Panc1 (cell line): ENCODE measurements at regions not wholly inside any gene's neighbourhood (a gene's known extent, or its start where the extent isn't known, plus 50 kb on each side); places are given as distances from the start of the nearest gene placed in this dataset.

Experiments
- ATAC-seq: fragments of 200-7000 bp; cut with Tn5 transposase; 2 replicates; pipeline ENCODE4 v1.9.1; 2020; ENCODE audit warnings: mild to moderate bottlenecking, moderate library complexity
- BruUV-seq: library from RNA; stranded (reverse); fragments of 400-500 nt; replicated peaks from 2 replicates; lab custom pipeline; 2021; lab: Mats Ljungman, UMichigan
- CTCF ChIA-PET: fragments of 300-600 bp; sonication (Branson Sonifier 250); formaldehyde crosslinking; loops from one replicate; lab custom pipeline; 2022; ENCODE audit warnings: antibody characterized with exemption; lab: Charles Lee
- POLR2A ChIA-PET: fragments of 300-600 bp; sonication (Branson Sonifier 250); formaldehyde crosslinking; loops from one replicate; lab custom pipeline; 2022; ENCODE audit warnings: antibody characterized with exemption; lab: Charles Lee
- DNase-seq: peaks from one replicate; pipeline ENCODE4 v3.0.0-alpha.2; 2010; ENCODE audit warnings: low read depth, low spot score
- H3K27ac ChIP-seq: 2 replicates; pipeline ENCODE4 v1.5.1; 2011; ENCODE audit warnings: mild to moderate bottlenecking, low read length, inconsistent platforms
- H3K27me3 ChIP-seq: fragments of 200-500 bp; sonication (Bioruptor generic); 2 replicates; pipeline ENCODE4 v1.6.0; 2014; ENCODE audit warnings: low read length, inconsistent platforms; ENCODE audit not compliant: control insufficient read depth, insufficient read depth
- H3K36me3 ChIP-seq: fragments of 200-500 bp; sonication (Bioruptor generic); 2 replicates; pipeline ENCODE4 v1.5.1; 2014; ENCODE audit warnings: inconsistent platforms, mild to moderate bottlenecking, low read length, moderate library complexity; ENCODE audit not compliant: control insufficient read depth, insufficient read depth
- H3K4me1 ChIP-seq: 2 replicates; pipeline ENCODE4 v1.5.1; 2011; ENCODE audit warnings: inconsistent platforms, mild to moderate bottlenecking, low read length, moderate library complexity; ENCODE audit not compliant: control insufficient read depth, insufficient read depth
- H3K4me3 ChIP-seq, 2 experiments: 2 replicates each; pipeline ENCODE4 v1.5.1; 2011 to 2012; ENCODE audit warnings: low read depth in 2 of 2, low read length in 2 of 2, mild to moderate bottlenecking in 2 of 2, inconsistent platforms in 1 of 2, moderate library complexity in 1 of 2
- H3K9me3 ChIP-seq: fragments of 200-500 bp; sonication (Bioruptor generic); 2 replicates; pipeline ENCODE4 v1.5.1; 2014; ENCODE audit warnings: low read depth, mild to moderate bottlenecking, inconsistent platforms, low read length, moderate library complexity; ENCODE audit not compliant: control insufficient read depth, insufficient read depth
- CTCF ChIP-seq: fragments of 450-650 bp; IDR thresholded peaks from 2 replicates; pipeline ENCODE4 v1.5.1; 2017; ENCODE audit warnings: mild to moderate bottlenecking
- POLR2AphosphoS5 ChIP-seq: IDR thresholded peaks from 2 replicates; pipeline ENCODE4 v1.6.1; 2012; ENCODE audit warnings: mild to moderate bottlenecking, low read depth, low read length, moderate library complexity
- REST ChIP-seq, 2 experiments: IDR thresholded peaks; 2 replicates each; pipeline ENCODE4 v1.6.1; 2011 to 2012; ENCODE audit warnings: low read depth in 2 of 2, control low read depth in 1 of 2, low read length in 1 of 2, mild to moderate bottlenecking in 1 of 2, moderate library complexity in 1 of 2; ENCODE audit not compliant: insufficient read depth in 1 of 2
- SIN3A ChIP-seq: IDR thresholded peaks from 2 replicates; pipeline ENCODE4 v1.6.1; 2012; ENCODE audit warnings: low read depth, mild to moderate bottlenecking, low read length, moderate library complexity, borderline replicate concordance; ENCODE audit not compliant: insufficient read depth
- TCF7L2 ChIP-seq: IDR thresholded peaks from 2 replicates; pipeline ENCODE4 v1.6.1; 2011; ENCODE audit warnings: mild to moderate bottlenecking, low read depth, low read length, inconsistent platforms
- in situ Hi-C: cut with HindIII; loops from 2 replicates; pipeline ENCODE4 v1.10.0; 2016; ENCODE audit warnings: low sequenced_read_pairs, low pct_unique_long_range_greater_than_20kb
- intact Hi-C: fragments of 100-400 bp; cut with micrococcal nuclease; formaldehyde crosslinking; loops from one replicate; pipeline ENCODE4 v1.10.0; 2022; ENCODE audit not compliant: unreplicated experiment

- ATAC-seq (no peak), DNase-seq (no peak)
- no peaks in the 10 kb centered on the region; the same call in none of the 2 replicates for H3K27me3 ChIP-seq
- H3K4me3 ChIP-seq = no peak overlapping the region
- no TSS peak for BruUV-seq
- TF ChIP-seq TCF7L2 (no peak), SIN3A (no peak), REST (IDR thresholded peaks at IDR 0.05; ENCODE audit: insufficient read depth in 1 of 2, low read depth in 2 of 2, low read length in 1 of 2) (no peak), CTCF (no peak), POLR2AphosphoS5 (no peak)
- no peaks in the 10 kb centered on the region for H3K9me3 ChIP-seq
- in situ Hi-C loops (no loop called here), intact Hi-C loops (no loop called here)
- POLR2A ChIA-PET = no interaction called here
- H3K27ac ChIP-seq = no peak overlapping the region
- no peaks in the 10 kb centered on the region for H3K36me3 ChIP-seq
- CTCF ChIA-PET = no interaction called here
- no peaks in the 10 kb centered on the region for H3K4me1 ChIP-seq
Observed at GRCh38 chr22:26914519-26915185, 257.3 kb downstream of the MIAT start.

GRCh38 chr22:26916236-26916635, 258.8 kb downstream of the MIAT start:
- no peak for ATAC-seq
- H3K36me3 ChIP-seq = no peaks in the 10 kb centered on the region
- DNase-seq = no peak
- BruUV-seq = no TSS peak
- H3K4me3 ChIP-seq = no peak overlapping the region
- H3K9me3 ChIP-seq = no peaks in the 10 kb centered on the region
- POLR2A ChIA-PET = no interaction called here
- no peak overlapping the region for H3K27ac ChIP-seq
- in situ Hi-C loops = no loop called here
- CTCF ChIA-PET = no interaction called here
- intact Hi-C loops = no loop called here
- no peaks in the 10 kb centered on the region for H3K4me1 ChIP-seq
- H3K27me3 ChIP-seq = no peaks in the 10 kb centered on the region; the same call in none of the 2 replicates
- TF ChIP-seq SIN3A (no peak), REST (IDR thresholded peaks at IDR 0.05; ENCODE audit: insufficient read depth in 1 of 2, low read depth in 2 of 2, low read length in 1 of 2) (no peak), CTCF (no peak), POLR2AphosphoS5 (no peak), TCF7L2 (no peak)
